Limb (tissue), 2 donors: ENCODE measurements at regions not wholly inside any gene's neighbourhood (a gene's known extent, or its start where the extent isn't known, plus 50 kb on each side); places are given as distances from the start of the nearest gene placed in this dataset.
A peak's percentile ranks its signal among the peaks of the same experiment; 100 is the strongest.

Experiments
- DNase-seq, 2 donors: peaks; one replicate each; pipeline ENCODE4 v3.0.0-alpha.2; 2016; ENCODE audit errors: extremely low spot score in 2 of 2

GRCh38 chr2:71277536-71278103 is 50.7 kb upstream of the PAIP2B start:
- DNase-seq: peak in 1 of 2 donors; percentile 57

GRCh38 chr2:71277147-71277475 is 50.2 kb upstream of the PAIP2B start:
- DNase-seq: no peak

- peak; percentile 82 to 93 for DNase-seq
Observed at GRCh38 chr2:71276311-71277146, 49.6 kb upstream of the PAIP2B start.
